Endothelial cell of umbilical vein (primary cell): ENCODE measurements at regions not wholly inside any gene's neighbourhood (a gene's known extent, or its start where the extent isn't known, plus 50 kb on each side); places are given as distances from the start of the nearest gene placed in this dataset.

Experiments used
- BruUV-seq: library from RNA; stranded (reverse); fragments of 400-500 nt; replicated peaks from 2 replicates; lab custom pipeline; 2021; lab: Mats Ljungman, UMichigan
- CTCF ChIA-PET: fragments of 300-600, 350-600 bp; sonication (Branson Sonifier 250); formaldehyde crosslinking; loops from one replicate; lab custom pipeline; 2021; ENCODE audit warnings: antibody characterized with exemption, inconsistent platforms; lab: Charles Lee
- POLR2A ChIA-PET: fragments of 300-600, 350-600 bp; sonication (Branson Sonifier 250); formaldehyde crosslinking; loops from one replicate; lab custom pipeline; 2021; ENCODE audit warnings: antibody characterized with exemption, inconsistent platforms; lab: Charles Lee
- DNase-seq: peaks from one replicate; pipeline ENCODE4 v3.0.0-alpha.2; 2011; ENCODE audit warnings: low read depth, low spot score
- FAIRE-seq: peaks from 2 replicates; lab custom pipeline; 2011; peaks lifted over from hg19 to GRCh38; lab: Jason Lieb, UNC
- H2AFZ ChIP-seq: 2 replicates; pipeline ENCODE4 v1.6.0; 2012; ENCODE audit warnings: low read depth, low read length, control low read depth, inconsistent platforms
- H3K27ac ChIP-seq: 2 replicates; pipeline ENCODE4 v1.5.1; 2011; ENCODE audit warnings: low read depth, mild to moderate bottlenecking, control low read depth, low read length, moderate library complexity; ENCODE audit not compliant: insufficient read depth
- H3K27me3 ChIP-seq, 2 experiments: 2 replicates each; pipeline versions ENCODE4 v1.6.0 to v1.6.1; 2011; ENCODE audit warnings: low read length in 2 of 2, mixed read lengths in 1 of 2; ENCODE audit not compliant: control insufficient read depth in 2 of 2, insufficient read depth in 2 of 2
- H3K36me3 ChIP-seq, 2 experiments: 2 replicates in 1 of 2; 3 replicates in 1 of 2; pipeline ENCODE4 v1.5.1; 2011; ENCODE audit warnings: low read length in 2 of 2, mild to moderate bottlenecking in 1 of 2, moderate library complexity in 1 of 2; ENCODE audit not compliant: control insufficient read depth in 2 of 2, insufficient read depth in 2 of 2; ENCODE audit errors: extremely low read depth in 1 of 2
- H3K4me1 ChIP-seq: 3 replicates; pipeline ENCODE4 v1.5.1; 2011; ENCODE audit warnings: mild to moderate bottlenecking, low read length; ENCODE audit not compliant: control insufficient read depth, insufficient read depth; ENCODE audit errors: extremely low read depth
- H3K4me2 ChIP-seq: 2 replicates; pipeline ENCODE4 v1.6.1; 2011; ENCODE audit warnings: low read length, control low read depth, mixed read lengths; ENCODE audit not compliant: insufficient read depth
- H3K4me3 ChIP-seq, 3 experiments: fragments of 200-600 bp in 1 of 3; sonication (generic), shearing (Covaris generic) in 1 of 3; replicated peaks in 1 of 3; 2 replicates each; pipeline ENCODE4 v1.5.1; 2011 to 2016; ENCODE audit warnings: control low read depth in 3 of 3, low read length in 3 of 3, mild to moderate bottlenecking in 2 of 3, inconsistent platforms in 1 of 3, low read depth in 1 of 3, moderate library complexity in 1 of 3; ENCODE audit not compliant: insufficient read depth in 1 of 3
- H3K79me2 ChIP-seq: 2 replicates; pipeline ENCODE4 v1.6.0; 2012; ENCODE audit warnings: low read length, inconsistent platforms; ENCODE audit not compliant: control insufficient read depth, insufficient read depth
- H3K9ac ChIP-seq: replicated peaks from 2 replicates; pipeline ENCODE3; 2011; ENCODE audit warnings: low read length, control low read depth; ENCODE audit not compliant: insufficient read depth; ENCODE audit errors: extremely low read depth
- H3K9me1 ChIP-seq: replicated peaks from 3 replicates; pipeline ENCODE4 v1.6.0; 2011; ENCODE audit warnings: mild to moderate bottlenecking, low read length; ENCODE audit not compliant: control insufficient read depth, insufficient read depth; ENCODE audit errors: extremely low read depth
- H3K9me3 ChIP-seq: replicated peaks from 2 replicates; pipeline ENCODE4 v1.5.1; 2012; ENCODE audit warnings: low read length, inconsistent platforms; ENCODE audit not compliant: control insufficient read depth, insufficient read depth
- H4K20me1 ChIP-seq: replicated peaks from 2 replicates; pipeline ENCODE3; 2011; ENCODE audit warnings: mild to moderate bottlenecking, low read length; ENCODE audit not compliant: control insufficient read depth, insufficient read depth; ENCODE audit errors: extremely low read depth
- CTCF ChIP-seq, 2 donors: IDR thresholded peaks; 1 replicate in 1 of 2; 2 replicates in 1 of 2; pipeline ENCODE4 v1.5.1; 2011; ENCODE audit warnings: low read length in 2 of 2, mild to moderate bottlenecking in 2 of 2, moderate library complexity in 2 of 2, control low read depth in 1 of 2, inconsistent platforms in 1 of 2, low read depth in 1 of 2; ENCODE audit not compliant: insufficient read depth in 1 of 2; ENCODE audit errors: extremely low read depth in 1 of 2
- FOS ChIP-seq: IDR thresholded peaks from 2 replicates; pipeline ENCODE4 v1.6.1; 2011; ENCODE audit warnings: mild to moderate bottlenecking, low read length, moderate library complexity, borderline replicate concordance; ENCODE audit not compliant: insufficient read depth
- JUN ChIP-seq: IDR thresholded peaks from 2 replicates; pipeline ENCODE4 v1.6.1; 2011; ENCODE audit warnings: borderline replicate concordance, low read depth; ENCODE audit not compliant: insufficient read length, insufficient read depth
- MYC ChIP-seq: IDR thresholded peaks from one replicate; pipeline ENCODE4 v1.6.1; 2011; ENCODE audit warnings: mild to moderate bottlenecking, low read depth, low read length
- POLR2A ChIP-seq: IDR thresholded peaks from 2 replicates; pipeline ENCODE4 v1.6.1; 2012; ENCODE audit warnings: low read depth, mild to moderate bottlenecking, control low read depth, low read length
- POLR2AphosphoS5 ChIP-seq: IDR thresholded peaks from 2 replicates; pipeline ENCODE4 v1.6.1; 2012; ENCODE audit warnings: low read depth, mild to moderate bottlenecking, control low read depth, low read length, moderate library complexity; ENCODE audit not compliant: insufficient read depth
- dilution Hi-C: fragments of 300-500 bp; cut with MboI; formaldehyde crosslinking; loops from one replicate; pipeline ENCODE4 v1.15.0; 2019; ENCODE audit warnings: low sequenced_read_pairs; ENCODE audit not compliant: extremely low pct_ligation_motif_present
- intact Hi-C: fragments of 100-400 bp; cut with micrococcal nuclease; formaldehyde crosslinking; loops from one replicate; pipeline ENCODE4 v1.10.0; 2022

- CTCF ChIA-PET: no interaction called here
- no peak for FAIRE-seq
These were observed 146.8 kb upstream of the RBPJ start for GRCh38 chr4:26174027-26174426.

More at GRCh38 chr4:26174027-26174426, 146.8 kb upstream of the RBPJ start:
- H2AFZ ChIP-seq: no peak overlapping the region
- no peaks in the 10 kb centered on the region for H3K9me3 ChIP-seq
- TF ChIP-seq CTCF (IDR thresholded peaks at IDR 0.05; ENCODE audit: extremely low read depth in 1 of 2, insufficient read depth in 1 of 2, low read depth in 1 of 2, low read length in 2 of 2): no peak
- TF ChIP-seq POLR2AphosphoS5: no peak
- TF ChIP-seq FOS: no peak
- TF ChIP-seq JUN: no peak
- no peak for TF ChIP-seq POLR2A
- no peak for TF ChIP-seq MYC
- H3K27me3 ChIP-seq: peaks cover 0 to 4% of the 10 kb centered on the region in 2 experiments
- no peak overlapping the region for H3K4me3 ChIP-seq
- H3K79me2 ChIP-seq: no peaks in the 10 kb centered on the region
- no peak overlapping the region for H3K9ac ChIP-seq
- dilution Hi-C loops (no loop called here), intact Hi-C loops (no loop called here)
- H4K20me1 ChIP-seq: no peaks in the 10 kb centered on the region
- no peak overlapping the region for H3K27ac ChIP-seq
- BruUV-seq: no TSS peak
- no peaks in the 10 kb centered on the region for H3K36me3 ChIP-seq
- H3K4me2 ChIP-seq: no peak overlapping the region
- H3K4me1 ChIP-seq: no peaks in the 10 kb centered on the region
- H3K9me1 ChIP-seq: no peaks in the 10 kb centered on the region
- no peak for DNase-seq
- POLR2A ChIA-PET: no interaction called here
